ENCODE measurements at regions not wholly inside any gene's neighbourhood (a gene's known extent, or its start where the extent isn't known, plus 50 kb on each side); places are given as distances from the start of the nearest gene placed in this dataset.

- DNase-seq = no peak
Measured at GRCh38 chr7:17184805-17185689, 113.4 kb upstream of the AHR start.

GRCh38 chr7:17185690-17186070 lies 112.8 kb upstream of the AHR start:
- DNase-seq = no peak

DNA sequence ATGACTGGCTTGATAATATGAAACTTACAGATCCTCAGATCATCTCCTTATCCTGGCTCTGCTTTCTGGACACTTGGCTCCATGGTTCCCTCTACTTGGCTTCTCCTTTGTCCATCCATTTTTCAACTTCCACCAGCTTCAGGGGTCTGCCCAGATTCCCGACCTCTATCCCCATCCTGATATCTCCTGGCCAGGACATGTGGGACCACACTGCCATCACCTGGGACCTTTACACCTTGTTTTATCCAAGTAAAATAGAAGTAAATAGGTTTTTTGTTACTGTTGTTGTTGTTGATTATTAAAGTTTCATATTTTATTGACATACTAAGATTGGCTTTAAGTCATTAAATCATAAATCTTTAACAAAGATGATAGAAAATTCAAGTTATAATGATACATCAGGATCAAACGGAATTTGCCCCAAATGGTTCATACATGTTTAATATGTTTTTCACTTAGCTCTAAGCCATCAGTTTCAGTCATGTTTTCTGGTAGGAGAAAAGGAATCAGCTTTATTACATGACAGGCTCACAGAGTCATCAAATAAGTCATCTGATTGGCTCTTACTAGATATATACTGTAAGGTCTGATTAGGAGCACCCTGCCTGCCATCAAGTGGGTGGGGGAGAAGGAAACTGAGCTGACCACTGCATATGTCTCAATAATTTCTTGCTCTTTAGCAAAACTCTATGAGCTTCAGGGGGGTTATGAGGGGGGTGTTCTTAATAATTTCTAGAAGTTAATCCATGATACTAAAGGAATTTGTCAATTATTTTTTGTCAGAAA lies 111.5 kb upstream of the AHR start:
- no peak for DNase-seq

- DNase-seq = no peak
Measured at GRCh38 chr7:17194656-17195055, 103.8 kb upstream of the AHR start.

GRCh38 chr7:17195576-17195975 lies 102.9 kb upstream of the AHR start:
- no peak for DNase-seq

GRCh38 chr7:17205910-17206309 lies 92.5 kb upstream of the AHR start:
- no peak for DNase-seq

DNA sequence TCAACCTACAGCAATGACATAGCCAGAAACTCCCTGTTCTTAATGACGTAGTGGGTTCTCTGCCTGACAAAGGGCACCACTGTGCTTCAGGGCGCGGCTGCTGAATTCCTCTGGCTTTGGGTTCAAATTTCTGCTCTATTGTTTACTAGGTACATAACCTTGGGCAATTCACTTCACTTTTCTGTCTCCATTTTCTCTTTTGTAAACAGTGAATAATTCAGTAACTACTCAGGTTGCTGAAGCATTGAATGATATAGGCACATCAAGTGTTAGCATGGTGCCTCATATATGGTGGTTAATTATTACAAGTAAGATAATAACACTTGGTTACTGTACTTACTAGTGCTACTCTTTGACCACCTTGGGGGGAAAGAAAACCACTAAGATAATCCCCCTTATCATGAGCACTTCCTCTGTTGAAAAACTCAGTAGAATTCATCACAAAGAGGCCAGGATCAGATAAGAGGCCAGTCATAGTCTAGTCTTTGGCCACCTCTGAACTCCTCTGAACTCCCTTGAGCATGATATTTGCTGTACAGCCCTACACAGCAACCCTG lies 92.0 kb upstream of the AHR start:
- DNase-seq = no peak

DNA sequence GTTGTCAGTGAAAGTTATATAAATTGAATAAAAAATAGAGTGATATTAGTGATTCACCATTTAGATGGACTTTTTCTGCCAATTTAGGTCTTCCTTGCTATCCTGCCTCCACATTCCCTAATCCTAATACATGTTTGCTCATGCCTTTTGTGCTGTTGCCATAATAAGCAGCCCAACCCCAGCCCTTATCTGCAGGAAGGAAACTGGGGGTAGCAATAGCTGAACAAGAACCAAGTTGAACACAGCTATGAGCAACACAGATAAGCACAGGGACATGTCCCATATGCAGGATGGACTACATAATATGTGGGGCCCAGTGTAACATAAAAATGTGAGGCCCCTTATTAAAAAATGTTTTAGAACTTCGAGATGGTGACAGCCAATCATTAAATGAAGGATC lies 91.2 kb upstream of the AHR start:
- no peak for DNase-seq

- no peak for DNase-seq
Measured at GRCh38 chr7:17209101-17209500, 89.4 kb upstream of the AHR start.

DNA sequence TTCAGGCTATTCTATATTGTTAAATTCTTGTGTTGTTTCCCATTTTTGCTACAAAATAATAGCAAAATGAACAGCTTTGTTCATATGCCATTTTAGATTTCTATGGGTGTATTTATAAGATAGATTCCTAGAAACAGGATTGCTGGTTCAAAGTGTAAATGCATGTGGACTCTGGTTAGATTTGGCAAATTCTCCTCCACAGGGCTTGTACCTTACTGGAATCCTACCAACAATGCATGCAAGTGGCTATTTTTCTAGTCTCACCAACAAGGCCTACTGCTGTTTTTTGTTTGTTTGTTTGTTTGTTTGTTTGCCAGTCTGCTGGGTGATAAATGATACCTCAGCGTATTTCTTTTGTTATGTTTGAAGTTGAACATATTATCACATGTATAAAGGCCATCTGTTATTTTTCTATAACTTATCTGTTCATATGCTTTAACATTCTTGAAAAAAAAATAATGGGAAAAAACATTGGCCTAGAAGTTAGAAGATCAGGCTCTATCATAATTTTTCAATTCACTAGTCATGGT lies 87.1 kb upstream of the AHR start:
- no peak for DNase-seq

DNA sequence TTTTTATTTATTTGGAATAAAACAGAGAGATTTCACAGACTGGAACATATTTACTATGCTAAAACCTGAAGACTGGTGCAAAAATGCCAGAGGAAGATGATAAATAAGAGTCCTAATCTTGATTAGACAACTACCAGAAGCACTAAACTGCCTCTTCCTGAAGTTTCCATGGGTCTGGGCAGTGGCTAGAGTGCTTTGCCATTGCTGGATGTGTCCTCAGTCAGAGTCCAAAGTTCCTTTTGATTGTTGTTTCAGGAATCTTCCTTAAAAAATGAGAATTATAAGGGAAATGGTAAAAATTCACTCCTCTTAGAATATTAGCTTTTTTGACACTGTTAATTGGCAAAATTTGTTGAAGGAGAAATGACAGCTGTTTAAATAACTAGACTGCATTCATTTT lies 86.3 kb upstream of the AHR start:
- DNase-seq = no peak

GRCh38 chr7:17227766-17228490 lies 70.5 kb upstream of the AHR start:
- DNase-seq = no peak

- no peak for DNase-seq
Measured at GRCh38 chr7:17229228-17229627, 69.2 kb upstream of the AHR start.

GRCh38 chr7:17230099-17230807 lies 68.2 kb upstream of the AHR start:
- DNase-seq = no peak

- DNase-seq = no peak
Measured at GRCh38 chr7:17233603-17234002, 64.8 kb upstream of the AHR start.

GRCh38 chr7:17234030-17234397 lies 64.4 kb upstream of the AHR start:
- DNase-seq = no peak

DNA sequence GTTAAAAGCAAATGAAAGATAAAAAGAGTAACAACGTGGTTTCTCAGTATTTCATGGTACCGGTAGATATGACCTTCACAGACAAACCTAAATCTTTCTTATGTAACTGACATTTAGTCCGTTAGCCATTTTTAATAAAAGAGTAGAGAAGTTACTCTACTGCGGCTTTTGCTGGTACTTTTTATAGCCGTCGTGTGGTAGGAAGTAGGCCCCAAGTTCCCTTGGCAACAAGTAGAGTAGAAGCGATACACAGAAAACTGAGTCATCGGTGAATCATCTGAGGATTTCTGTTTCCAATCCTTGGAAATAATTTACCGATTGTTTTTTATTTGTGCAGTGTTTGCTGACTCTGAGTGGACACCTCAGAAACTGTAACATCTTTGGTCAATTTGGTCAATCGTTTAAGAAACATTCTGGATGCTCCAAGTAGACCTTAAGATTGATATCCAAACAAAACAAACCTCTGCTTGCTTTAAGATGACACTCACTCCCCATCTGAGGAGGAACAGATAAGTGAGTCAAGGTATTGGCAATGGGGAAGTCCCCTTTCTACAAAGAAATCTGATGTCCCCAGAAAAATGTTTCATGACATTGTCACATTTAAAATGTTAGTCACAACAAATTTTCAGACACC lies 63.9 kb upstream of the AHR start:
- no peak for DNase-seq

GRCh38 chr7:17236171-17236570 lies 62.3 kb upstream of the AHR start:
- no peak for DNase-seq

DNA sequence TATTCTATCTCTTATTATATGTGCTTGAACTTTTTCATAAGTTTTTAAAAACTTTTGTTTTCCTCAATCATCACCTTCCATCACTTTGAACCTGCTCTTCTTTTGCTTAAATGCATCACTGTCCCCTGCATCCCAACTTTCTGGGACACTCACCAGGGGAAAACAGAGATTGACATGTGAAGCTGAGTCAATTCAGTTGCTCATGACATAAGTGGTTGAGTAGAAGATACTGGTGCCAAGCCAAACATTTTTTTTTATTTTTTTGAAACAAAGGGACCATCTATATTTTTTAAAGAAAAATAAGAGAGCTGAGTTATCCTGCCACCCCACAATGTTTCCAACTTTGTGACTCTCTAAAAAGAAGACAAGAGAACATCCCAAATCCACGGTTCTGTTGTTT lies 61.8 kb upstream of the AHR start:
- no peak for DNase-seq

- DNase-seq = no peak
Measured at GRCh38 chr7:17239046-17239445, 59.4 kb upstream of the AHR start.

- no peak for DNase-seq
Measured at GRCh38 chr7:17239683-17240521, 58.5 kb upstream of the AHR start.

Data from NCI-H2029 (cell line).